Panc1 (cell line): ENCODE measurements at regions not wholly inside any gene's neighbourhood (a gene's known extent, or its start where the extent isn't known, plus 50 kb on each side); places are given as distances from the start of the nearest gene placed in this dataset.

Experiments
- ATAC-seq: fragments of 200-7000 bp; cut with Tn5 transposase; 2 replicates; pipeline ENCODE4 v1.9.1; 2020; ENCODE audit warnings: mild to moderate bottlenecking, moderate library complexity
- BruUV-seq: library from RNA; stranded (reverse); fragments of 400-500 nt; replicated peaks from 2 replicates; lab custom pipeline; 2021; lab: Mats Ljungman, UMichigan
- CTCF ChIA-PET: fragments of 300-600 bp; sonication (Branson Sonifier 250); formaldehyde crosslinking; loops from one replicate; lab custom pipeline; 2022; ENCODE audit warnings: antibody characterized with exemption; lab: Charles Lee
- POLR2A ChIA-PET: fragments of 300-600 bp; sonication (Branson Sonifier 250); formaldehyde crosslinking; loops from one replicate; lab custom pipeline; 2022; ENCODE audit warnings: antibody characterized with exemption; lab: Charles Lee
- DNase-seq: peaks from one replicate; pipeline ENCODE4 v3.0.0-alpha.2; 2010; ENCODE audit warnings: low read depth, low spot score
- H3K27ac ChIP-seq: 2 replicates; pipeline ENCODE4 v1.5.1; 2011; ENCODE audit warnings: mild to moderate bottlenecking, low read length, inconsistent platforms
- H3K27me3 ChIP-seq: fragments of 200-500 bp; sonication (Bioruptor generic); 2 replicates; pipeline ENCODE4 v1.6.0; 2014; ENCODE audit warnings: low read length, inconsistent platforms; ENCODE audit not compliant: control insufficient read depth, insufficient read depth
- H3K36me3 ChIP-seq: fragments of 200-500 bp; sonication (Bioruptor generic); 2 replicates; pipeline ENCODE4 v1.5.1; 2014; ENCODE audit warnings: inconsistent platforms, mild to moderate bottlenecking, low read length, moderate library complexity; ENCODE audit not compliant: control insufficient read depth, insufficient read depth
- H3K4me1 ChIP-seq: 2 replicates; pipeline ENCODE4 v1.5.1; 2011; ENCODE audit warnings: inconsistent platforms, mild to moderate bottlenecking, low read length, moderate library complexity; ENCODE audit not compliant: control insufficient read depth, insufficient read depth
- H3K4me3 ChIP-seq, 2 experiments: 2 replicates each; pipeline ENCODE4 v1.5.1; 2011 to 2012; ENCODE audit warnings: low read depth in 2 of 2, low read length in 2 of 2, mild to moderate bottlenecking in 2 of 2, inconsistent platforms in 1 of 2, moderate library complexity in 1 of 2
- H3K9me3 ChIP-seq: fragments of 200-500 bp; sonication (Bioruptor generic); 2 replicates; pipeline ENCODE4 v1.5.1; 2014; ENCODE audit warnings: low read depth, mild to moderate bottlenecking, inconsistent platforms, low read length, moderate library complexity; ENCODE audit not compliant: control insufficient read depth, insufficient read depth
- CTCF ChIP-seq: fragments of 450-650 bp; IDR thresholded peaks from 2 replicates; pipeline ENCODE4 v1.5.1; 2017; ENCODE audit warnings: mild to moderate bottlenecking
- POLR2AphosphoS5 ChIP-seq: IDR thresholded peaks from 2 replicates; pipeline ENCODE4 v1.6.1; 2012; ENCODE audit warnings: mild to moderate bottlenecking, low read depth, low read length, moderate library complexity
- REST ChIP-seq, 2 experiments: IDR thresholded peaks; 2 replicates each; pipeline ENCODE4 v1.6.1; 2011 to 2012; ENCODE audit warnings: low read depth in 2 of 2, control low read depth in 1 of 2, low read length in 1 of 2, mild to moderate bottlenecking in 1 of 2, moderate library complexity in 1 of 2; ENCODE audit not compliant: insufficient read depth in 1 of 2
- SIN3A ChIP-seq: IDR thresholded peaks from 2 replicates; pipeline ENCODE4 v1.6.1; 2012; ENCODE audit warnings: low read depth, mild to moderate bottlenecking, low read length, moderate library complexity, borderline replicate concordance; ENCODE audit not compliant: insufficient read depth
- TCF7L2 ChIP-seq: IDR thresholded peaks from 2 replicates; pipeline ENCODE4 v1.6.1; 2011; ENCODE audit warnings: mild to moderate bottlenecking, low read depth, low read length, inconsistent platforms
- in situ Hi-C: cut with HindIII; loops from 2 replicates; pipeline ENCODE4 v1.10.0; 2016; ENCODE audit warnings: low sequenced_read_pairs, low pct_unique_long_range_greater_than_20kb
- intact Hi-C: fragments of 100-400 bp; cut with micrococcal nuclease; formaldehyde crosslinking; loops from one replicate; pipeline ENCODE4 v1.10.0; 2022; ENCODE audit not compliant: unreplicated experiment

GRCh38 chr5:42306287-42306686, 117.0 kb upstream of the GHR start:
- intact Hi-C loops = no loop called here
- TF ChIP-seq TCF7L2 (no peak), REST (IDR thresholded peaks at IDR 0.05; ENCODE audit: insufficient read depth in 1 of 2, low read depth in 2 of 2, low read length in 1 of 2) (no peak), POLR2AphosphoS5 (no peak), CTCF (no peak), SIN3A (no peak)
- CTCF ChIA-PET = no interaction called here
- no peak for DNase-seq
- H3K27me3 ChIP-seq = no peaks in the 10 kb centered on the region
- POLR2A ChIA-PET = no interaction called here
- in situ Hi-C loops = no loop called here
- no peak overlapping the region for H3K27ac ChIP-seq
- ATAC-seq = no peak
- H3K9me3 ChIP-seq = no peaks in the 10 kb centered on the region
- H3K4me3 ChIP-seq = no peak overlapping the region
- H3K36me3 ChIP-seq = no peaks in the 10 kb centered on the region
- no peaks in the 10 kb centered on the region for H3K4me1 ChIP-seq
- BruUV-seq = no TSS peak

- Histone ChIP-seq H3K9me3 (no peaks in the 10 kb centered on the region), H3K27ac (no peak overlapping the region), H3K27me3 (no peaks in the 10 kb centered on the region), H3K4me1 (no peaks in the 10 kb centered on the region), H3K36me3 (no peaks in the 10 kb centered on the region), H3K4me3 (no peak overlapping the region)
- POLR2A ChIA-PET = no interaction called here
- in situ Hi-C loops = no loop called here
- CTCF ChIA-PET = no interaction called here
- BruUV-seq = no TSS peak
- ATAC-seq (no peak), DNase-seq (no peak)
- no peak for TF ChIP-seq POLR2AphosphoS5
- no peak for TF ChIP-seq CTCF
- intact Hi-C loops = no loop called here
These were observed 113.4 kb upstream of the GHR start for GRCh38 chr5:42309865-42310264.

GRCh38 chr5:42315214-42315613, 108.0 kb upstream of the GHR start:
- no peaks in the 10 kb centered on the region for H3K27me3 ChIP-seq
- no peak for ATAC-seq
- intact Hi-C loops (no loop called here), in situ Hi-C loops (no loop called here)
- DNase-seq = no peak
- no peaks in the 10 kb centered on the region for H3K4me1 ChIP-seq
- ChIA-PET POLR2A (no interaction called here), CTCF (no interaction called here)
- H3K9me3 ChIP-seq = no peaks in the 10 kb centered on the region
- TF ChIP-seq TCF7L2 (no peak), SIN3A (no peak), CTCF (no peak), REST (IDR thresholded peaks at IDR 0.05; ENCODE audit: insufficient read depth in 1 of 2, low read depth in 2 of 2, low read length in 1 of 2) (no peak), POLR2AphosphoS5 (no peak)
- no peak overlapping the region for H3K27ac ChIP-seq
- no TSS peak for BruUV-seq
- no peak overlapping the region for H3K4me3 ChIP-seq
- no peaks in the 10 kb centered on the region for H3K36me3 ChIP-seq
